Naive thymus-derived CD8-positive, alpha-beta T cell (primary cell): ENCODE measurements at regions not wholly inside any gene's neighbourhood (a gene's known extent, or its start where the extent isn't known, plus 50 kb on each side); places are given as distances from the start of the nearest gene placed in this dataset.
"Not testable (repeated sequence)": the region's sequence is repeated elsewhere in the genome, so short reads cannot be mapped to it uniquely, and the experiment has no call there.

Experiments
- ATAC-seq, 2 donors: fragments of 150-1000 bp; cut with Tn5 transposase in 1 of 2; sonication (Bioruptor Pico), chemical (Tn5 transposase) in 1 of 2; 1 replicate in 1 of 2; 2 replicates in 1 of 2; pipeline ENCODE4 v1.10.0; 2021; ENCODE audit warnings: mild to moderate bottlenecking in 2 of 2, moderate library complexity in 2 of 2
- POLR2A ChIA-PET: fragments of 350-600 bp; sonication (Branson Sonifier 250); formaldehyde crosslinking; loops from one replicate; lab custom pipeline; 2021; ENCODE audit warnings: antibody characterized with exemption; lab: Charles Lee
- DNase-seq, 10 donors: peaks; one replicate each; pipeline versions ENCODE4 v3.0.0 to v3.0.0-alpha.2; 2020 to 2022
- H3K27ac Mint-ChIP-seq, 10 donors: one replicate each; pipeline ENCODE4 v1.8.0; 2020 to 2022; ENCODE audit warnings: mild to moderate bottlenecking in 10 of 10, mixed read lengths in 10 of 10, moderate library complexity in 4 of 10, inconsistent platforms in 1 of 10
- H3K27me3 Mint-ChIP-seq, 5 donors: one replicate each; pipeline ENCODE4 v1.8.0; 2021 to 2022; ENCODE audit warnings: mixed read lengths in 5 of 5
- H3K36me3 Mint-ChIP-seq, 3 donors: one replicate each; pipeline ENCODE4 v1.8.0; 2020 to 2022; ENCODE audit warnings: mixed read lengths in 3 of 3, mild to moderate bottlenecking in 2 of 3, inconsistent platforms in 1 of 3
- H3K4me1 Mint-ChIP-seq, 4 donors: one replicate each; pipeline ENCODE4 v1.8.0; 2021 to 2022; ENCODE audit warnings: mixed read lengths in 4 of 4
- H3K4me3 Mint-ChIP-seq, 10 donors: one replicate each; pipeline ENCODE4 v1.8.0; 2020 to 2022; ENCODE audit warnings: mild to moderate bottlenecking in 10 of 10, mixed read lengths in 10 of 10, moderate library complexity in 6 of 10, inconsistent platforms in 1 of 10
- H3K9me3 Mint-ChIP-seq, 9 donors: one replicate each; pipeline ENCODE4 v1.8.0; 2020 to 2022; ENCODE audit warnings: mixed read lengths in 9 of 9, mild to moderate bottlenecking in 3 of 9, inconsistent platforms in 1 of 9, moderate library complexity in 1 of 9

GRCh38 chr7:106436933-106437332, 152.2 kb upstream of the NAMPT start:
- peaks cover 0 to 15% (median 0%) of the 10 kb centered on the region in 9 donors for H3K9me3 Mint-ChIP-seq
- ATAC-seq, H3K4me3 Mint-ChIP-seq, POLR2A ChIA-PET, DNase-seq, H3K36me3 Mint-ChIP-seq, H3K4me1 Mint-ChIP-seq, H3K27ac Mint-ChIP-seq: not testable (repeated sequence)
- peaks cover 18 to 54% (median 22%) of the 10 kb centered on the region in 5 donors for H3K27me3 Mint-ChIP-seq

GRCh38 chr7:106433377-106433776, 148.6 kb upstream of the NAMPT start:
- Mint-ChIP-seq H3K27me3 (peaks cover 5 to 40% (median 7%) of the 10 kb centered on the region in 5 donors), H3K4me1 (no peaks in the 10 kb centered on the region), H3K27ac (no peak overlapping the region), H3K9me3 (peaks cover 0 to 6% (median 0%) of the 10 kb centered on the region in 9 donors), H3K4me3 (no peak overlapping the region), H3K36me3 (no peaks in the 10 kb centered on the region)
- no peak for DNase-seq
- POLR2A ChIA-PET = no interaction called here
- no peak for ATAC-seq

- Mint-ChIP-seq H3K27me3 (peaks cover 5 to 55% (median 8%) of the 10 kb centered on the region in 5 donors), H3K9me3 (no peaks in the 10 kb centered on the region), H3K4me3 (no peak overlapping the region), H3K4me1 (no peaks in the 10 kb centered on the region), H3K36me3 (no peaks in the 10 kb centered on the region), H3K27ac (no peak overlapping the region)
- no peak for ATAC-seq
- POLR2A ChIA-PET = no interaction called here
- DNase-seq = no peak
These were observed 146.0 kb upstream of the NAMPT start for GRCh38 chr7:106430535-106431455.

- no peak for ATAC-seq
- Mint-ChIP-seq H3K27me3 (peaks cover 5 to 55% (median 8%) of the 10 kb centered on the region in 5 donors), H3K9me3 (no peaks in the 10 kb centered on the region), H3K4me1 (peaks cover 0 to 5% (median under 1%) of the 10 kb centered on the region in 4 donors), H3K4me3 (no peak overlapping the region), H3K36me3 (no peaks in the 10 kb centered on the region), H3K27ac (no peak overlapping the region)
- no peak for DNase-seq
- POLR2A ChIA-PET = no interaction called here
These were observed 145.3 kb upstream of the NAMPT start for GRCh38 chr7:106430103-106430502.

GRCh38 chr7:106426803-106427202, 142.0 kb upstream of the NAMPT start:
- Mint-ChIP-seq H3K36me3 (no peaks in the 10 kb centered on the region), H3K9me3 (no peaks in the 10 kb centered on the region), H3K27me3 (peaks cover 3 to 44% (median 10%) of the 10 kb centered on the region in 5 donors), H3K4me3 (no peak overlapping the region), H3K4me1 (peaks cover 0 to 14% (median 6%) of the 10 kb centered on the region in 4 donors), H3K27ac (no peak overlapping the region)
- ATAC-seq (no peak), DNase-seq (no peak)
- POLR2A ChIA-PET = no interaction called here

- Mint-ChIP-seq H3K4me1 (peaks cover 0 to 14% (median 6%) of the 10 kb centered on the region in 4 donors), H3K4me3 (peak overlapping the region in 1 of 10 donors; percentile 13), H3K36me3 (no peaks in the 10 kb centered on the region), H3K9me3 (no peaks in the 10 kb centered on the region), H3K27me3 (peaks cover 3 to 44% (median 10%) of the 10 kb centered on the region in 5 donors), H3K27ac (peak overlapping the region in 3 of 10 donors; percentile 4 to 65 (median 19))
- POLR2A ChIA-PET = no interaction called here
- ATAC-seq (peak in 1 of 2 donors; percentile 51), DNase-seq (no peak)
These were observed 140.4 kb upstream of the NAMPT start for GRCh38 chr7:106425017-106425719.

GRCh38 chr7:106424476-106425016, 139.8 kb upstream of the NAMPT start:
- Mint-ChIP-seq H3K36me3 (no peaks in the 10 kb centered on the region), H3K4me3 (peak overlapping the region in 1 of 10 donors; percentile 13), H3K27me3 (peaks cover 3 to 44% (median 15%) of the 10 kb centered on the region in 5 donors), H3K9me3 (no peaks in the 10 kb centered on the region), H3K4me1 (peaks cover 0 to 14% (median 6%) of the 10 kb centered on the region in 4 donors), H3K27ac (peak overlapping the region in 2 of 10 donors; percentile 19 to 65)
- POLR2A ChIA-PET = no interaction called here
- no peak for ATAC-seq
- DNase-seq = no peak

- Mint-ChIP-seq H3K4me3 (no peak overlapping the region), H3K27ac (no peak overlapping the region)
- POLR2A ChIA-PET = no interaction called here
These were observed 139.2 kb upstream of the NAMPT start for GRCh38 chr7:106423821-106424475.

GRCh38 chr7:106423111-106423510, 138.3 kb upstream of the NAMPT start:
- DNase-seq (no peak), ATAC-seq (no peak)
- Mint-ChIP-seq H3K4me1 (peaks cover 0 to 14% (median 6%) of the 10 kb centered on the region in 4 donors), H3K9me3 (peaks cover 0 to 2% (median 0%) of the 10 kb centered on the region in 9 donors), H3K27ac (no peak overlapping the region), H3K4me3 (no peak overlapping the region), H3K36me3 (no peaks in the 10 kb centered on the region), H3K27me3 (peaks cover 3 to 40% (median 16%) of the 10 kb centered on the region in 5 donors)
- POLR2A ChIA-PET = no interaction called here

More at GRCh38 chr7:106423821-106424475, 139.2 kb upstream of the NAMPT start:
- Mint-ChIP-seq H3K9me3 (no peaks in the 10 kb centered on the region), H3K36me3 (no peaks in the 10 kb centered on the region), H3K27me3 (peaks cover 3 to 44% (median 15%) of the 10 kb centered on the region in 5 donors), H3K4me1 (peaks cover 0 to 14% (median 6%) of the 10 kb centered on the region in 4 donors)
- DNase-seq (no peak), ATAC-seq (no peak)

GRCh38 chr7:106421181-106421762, 136.5 kb upstream of the NAMPT start:
- peaks cover 1 to 15% (median 8%) of the 10 kb centered on the region in 9 donors for H3K9me3 Mint-ChIP-seq
- H3K36me3 Mint-ChIP-seq = peaks cover 0 to 5% (median 0%) of the 10 kb centered on the region in 3 donors
- peaks cover 0 to 14% (median 6%) of the 10 kb centered on the region in 4 donors for H3K4me1 Mint-ChIP-seq
- no peak for ATAC-seq
- no peak overlapping the region for H3K4me3 Mint-ChIP-seq
- POLR2A ChIA-PET = no interaction called here
- no peak for DNase-seq
- H3K27me3 Mint-ChIP-seq = peaks cover 5 to 28% (median 14%) of the 10 kb centered on the region in 5 donors
- H3K27ac Mint-ChIP-seq = no peak overlapping the region

- POLR2A ChIA-PET = no interaction called here
- H3K27ac Mint-ChIP-seq = no peak overlapping the region
- ATAC-seq (no peak), DNase-seq (no peak)
- H3K4me3 Mint-ChIP-seq = no peak overlapping the region
- H3K9me3 Mint-ChIP-seq = peaks cover 4 to 20% (median 12%) of the 10 kb centered on the region in 9 donors
- peaks cover 0 to 14% (median 6%) of the 10 kb centered on the region in 4 donors for H3K4me1 Mint-ChIP-seq
- H3K36me3 Mint-ChIP-seq = peaks cover 0 to 11% (median 0%) of the 10 kb centered on the region in 3 donors
- peaks cover 5 to 28% (median 14%) of the 10 kb centered on the region in 5 donors for H3K27me3 Mint-ChIP-seq
These were observed 136.0 kb upstream of the NAMPT start for GRCh38 chr7:106420736-106421135.

- ATAC-seq = no peak
- Mint-ChIP-seq H3K27ac (no peak overlapping the region), H3K27me3 (peaks cover 5 to 28% (median 16%) of the 10 kb centered on the region in 5 donors), H3K36me3 (peaks cover 0 to 16% (median 0%) of the 10 kb centered on the region in 3 donors), H3K4me1 (peaks cover 0 to 10% (median 6%) of the 10 kb centered on the region in 4 donors), H3K4me3 (no peak overlapping the region), H3K9me3 (peaks cover 6 to 26% (median 15%) of the 10 kb centered on the region in 9 donors)
- POLR2A ChIA-PET = no interaction called here
- DNase-seq = no peak
These were observed 135.4 kb upstream of the NAMPT start for GRCh38 chr7:106420210-106420609.
